ENCODE measurements at regions not wholly inside any gene's neighbourhood (a gene's known extent, or its start where the extent isn't known, plus 50 kb on each side); places are given as distances from the start of the nearest gene placed in this dataset.

GRCh38 chr2:15040429-15041084, 408.0 kb downstream of the LRATD1 start:
- WGBS (ENCODE audit: low lambda C conversion rate): 34% methylated on average over 8 of the region's 8 CpGs
- Histone ChIP-seq H3K79me2 (ENCODE audit: insufficient read depth) (no peaks in the 10 kb centered on the region), H3K9me3 (no peaks in the 10 kb centered on the region), H3K36me3 (replicated peaks in 1 of 2; ENCODE audit: control insufficient read depth in 1 of 2, insufficient read depth in 2 of 2, low read length in 1 of 2) (no peaks in the 10 kb centered on the region), H3K9me2 (no peaks in the 10 kb centered on the region), H3K4me3 (ENCODE audit: low read depth in 2 of 2, low read length in 1 of 2) (no peak overlapping the region), H3K4me2 (no peak overlapping the region), H4K20me1 (ENCODE audit: insufficient read depth) (no peaks in the 10 kb centered on the region), H3F3A (replicated peaks; ENCODE audit: insufficient read depth) (no peaks in the 10 kb centered on the region), H3K4me1 (ENCODE audit: control insufficient read depth in 1 of 2, insufficient read depth in 2 of 2, low read depth in 1 of 2, low read length in 1 of 2) (peaks cover 0 to 5% of the 10 kb centered on the region in 2 experiments; a peak in 1 of 4 replicates), H3K27me3 (ENCODE audit: insufficient read depth) (no peaks in the 10 kb centered on the region), H2AFZ (ENCODE audit: low read depth) (no peak overlapping the region), H3K27ac (ENCODE audit: low read depth in 2 of 2, low read length in 1 of 2) (no peak overlapping the region), H3K9ac (no peak overlapping the region)
- CTCF ChIA-PET: interaction anchor here (4.8 kb wide), 1 partner anchor 18 kb away, joined by 19 read pairs; no protein-coding TSS in a partner anchor
- no peak for DNase-seq
- no peak for TF ChIP-seq SIN3A (IDR thresholded peaks at IDR 0.05; ENCODE audit: borderline replicate concordance, low read depth, low read length)
- no peak for TF ChIP-seq RXRA (IDR thresholded peaks at IDR 0.05; ENCODE audit: borderline replicate concordance, low read depth)
- TF ChIP-seq CTCF (IDR thresholded peaks at IDR 0.05): no peak
- no peak for TF ChIP-seq IRF3 (IDR thresholded peaks at IDR 0.05; ENCODE audit: low read depth, low read length)
- POLR2A ChIA-PET: interaction anchor here (0.6 kb wide), 1 partner anchor 358 kb away, joined by 3 read pairs; no protein-coding TSS in a partner anchor

- no peak for DNase-seq
Measured at GRCh38 chr2:15041429-15041837, 408.9 kb downstream of the LRATD1 start.

More at GRCh38 chr2:15041429-15041837, 408.9 kb downstream of the LRATD1 start:
- Histone ChIP-seq H3K9ac (no peak overlapping the region), H3F3A (replicated peaks; ENCODE audit: insufficient read depth) (no peaks in the 10 kb centered on the region), H3K79me2 (ENCODE audit: insufficient read depth) (no peaks in the 10 kb centered on the region; the same call in 1 of the 2 replicates), H3K4me1 (ENCODE audit: control insufficient read depth in 1 of 2, insufficient read depth in 2 of 2, low read depth in 1 of 2, low read length in 1 of 2) (peaks cover 0 to 5% of the 10 kb centered on the region in 2 experiments; a peak in 1 of 4 replicates), H2AFZ (ENCODE audit: low read depth) (no peak overlapping the region), H4K20me1 (ENCODE audit: insufficient read depth) (no peaks in the 10 kb centered on the region), H3K27ac (ENCODE audit: low read depth in 2 of 2, low read length in 1 of 2) (no peak overlapping the region), H3K36me3 (replicated peaks in 1 of 2; ENCODE audit: control insufficient read depth in 1 of 2, insufficient read depth in 2 of 2, low read length in 1 of 2) (no peaks in the 10 kb centered on the region), H3K4me2 (no peak overlapping the region), H3K9me3 (no peaks in the 10 kb centered on the region), H3K27me3 (ENCODE audit: insufficient read depth) (no peaks in the 10 kb centered on the region), H3K4me3 (ENCODE audit: low read depth in 2 of 2, low read length in 1 of 2) (no peak overlapping the region), H3K9me2 (no peaks in the 10 kb centered on the region)
- ChIA-PET CTCF (interaction anchor here (4.8 kb wide), 1 partner anchor 17 kb away, joined by 19 read pairs; no protein-coding TSS in a partner anchor), POLR2A (no interaction called here)
- TF ChIP-seq JUND (IDR thresholded peaks at IDR 0.05) (no peak), FOSL2 (IDR thresholded peaks at IDR 0.05; ENCODE audit: borderline replicate concordance, low read depth) (no peak), TEAD4 (IDR thresholded peaks at IDR 0.05; ENCODE audit: borderline replicate concordance, insufficient read depth) (no peak), GATA2 (CRISPR knock-in tag; IDR thresholded peaks at IDR 0.05) (no peak), NRF1 (IDR thresholded peaks at IDR 0.05; ENCODE audit: low read depth, low read length) (no peak), TAF1 (IDR thresholded peaks at IDR 0.05; ENCODE audit: borderline replicate concordance, low read depth, low read length) (no peak), CTCF (IDR thresholded peaks at IDR 0.05) (no peak), POLR2AphosphoS5 (IDR thresholded peaks at IDR 0.05; ENCODE audit: low read depth, low read length) (no peak), MEF2A (IDR thresholded peaks at IDR 0.05; ENCODE audit: borderline replicate concordance, low read depth) (no peak), SMC3 (IDR thresholded peaks at IDR 0.05; ENCODE audit: low read depth, low read length) (no peak), YY1 (IDR thresholded peaks at IDR 0.05; ENCODE audit: low read depth) (no peak), EZH2phosphoT487 (IDR thresholded peaks at IDR 0.05; ENCODE audit: borderline replicate concordance, low read depth) (no peak)
- WGBS (ENCODE audit: low lambda C conversion rate): 47% methylated on average over 5 of the region's 5 CpGs

Data from SK-N-SH (cell line).